ENCODE measurements at regions not wholly inside any gene's neighbourhood (a gene's known extent, or its start where the extent isn't known, plus 50 kb on each side); places are given as distances from the start of the nearest gene placed in this dataset.

- no peak for ATAC-seq
- no peaks in the 10 kb centered on the region for H3K4me1 ChIP-seq (ENCODE audit: insufficient read depth, low read length)
- no peak overlapping the region for H3K4me3 ChIP-seq (ENCODE audit: low read length)
- CTCF ChIA-PET: no interaction called here
- no peak overlapping the region for H3K4me2 ChIP-seq (ENCODE audit: low read length)
- POLR2A ChIA-PET (ENCODE audit: unreplicated experiment): no interaction called here
- no TSS peak for BruUV-seq (replicated peaks)
- H3K36me3 ChIP-seq (ENCODE audit: low read depth, low read length): no peaks in the 10 kb centered on the region
- H4K20me1 ChIP-seq (ENCODE audit: low read length): no peaks in the 10 kb centered on the region
- intact Hi-C loops (cut with micrococcal nuclease): no loop called here
- H3K79me2 ChIP-seq (ENCODE audit: low read length): no peaks in the 10 kb centered on the region
- no peak for DNase-seq
- TF ChIP-seq CTCF (conservative IDR thresholded peaks at IDR 0.05; ENCODE audit: low read depth, low read length) (no peak), EZH2 (IDR thresholded peaks at IDR 0.05; ENCODE audit: low read length, unreplicated experiment) (no peak), EZH2phosphoT487 (IDR thresholded peaks at IDR 0.05; ENCODE audit: borderline replicate concordance, low read length) (no peak)
- H3K9me2 ChIP-seq (replicated peaks; ENCODE audit: low read length): no peaks in the 10 kb centered on the region
- H2AFZ ChIP-seq (ENCODE audit: low read length): no peak overlapping the region
- H3K27me3 ChIP-seq (ENCODE audit: low read length): no peaks in the 10 kb centered on the region
- no peaks in the 10 kb centered on the region for H3K9me3 ChIP-seq (ENCODE audit: low read length)
- no peaks in the 10 kb centered on the region for H3F3A ChIP-seq (ENCODE audit: low read length, unreplicated experiment)
- H3K27ac ChIP-seq (ENCODE audit: low read length): no peak overlapping the region
- H3K9ac ChIP-seq (ENCODE audit: low read length): no peak overlapping the region
These were observed 398.3 kb downstream of the SEC16B start for GRCh38 chr1:177571485-177572076.

GRCh38 chr1:177571076-177571475 lies 398.8 kb downstream of the SEC16B start:
- Histone ChIP-seq H3K9me2 (replicated peaks; ENCODE audit: low read length) (no peaks in the 10 kb centered on the region), H3K9ac (ENCODE audit: low read length) (no peak overlapping the region), H3K4me2 (ENCODE audit: low read length) (no peak overlapping the region)

More at GRCh38 chr1:177571076-177571475, 398.8 kb downstream of the SEC16B start:
- intact Hi-C loops (cut with micrococcal nuclease): no loop called here
- ChIA-PET POLR2A (ENCODE audit: unreplicated experiment) (no interaction called here), CTCF (no interaction called here)
- Histone ChIP-seq H3K36me3 (ENCODE audit: low read depth, low read length) (no peaks in the 10 kb centered on the region), H3K27me3 (ENCODE audit: low read length) (no peaks in the 10 kb centered on the region), H3K4me3 (ENCODE audit: low read length) (no peak overlapping the region), H3K79me2 (ENCODE audit: low read length) (no peaks in the 10 kb centered on the region), H3F3A (ENCODE audit: low read length, unreplicated experiment) (no peaks in the 10 kb centered on the region), H3K9me3 (ENCODE audit: low read length) (no peaks in the 10 kb centered on the region), H4K20me1 (ENCODE audit: low read length) (no peaks in the 10 kb centered on the region), H3K27ac (ENCODE audit: low read length) (no peak overlapping the region), H3K4me1 (ENCODE audit: insufficient read depth, low read length) (no peaks in the 10 kb centered on the region), H2AFZ (ENCODE audit: low read length) (no peak overlapping the region)
- TF ChIP-seq EZH2phosphoT487 (IDR thresholded peaks at IDR 0.05; ENCODE audit: borderline replicate concordance, low read length) (no peak), EZH2 (IDR thresholded peaks at IDR 0.05; ENCODE audit: low read length, unreplicated experiment) (no peak), CTCF (conservative IDR thresholded peaks at IDR 0.05; ENCODE audit: low read depth, low read length) (no peak)
- ATAC-seq (no peak), DNase-seq (no peak)
- BruUV-seq (replicated peaks): no TSS peak

Data from PC-3 (cell line).